ENCODE measurements at regions not wholly inside any gene's neighbourhood (a gene's known extent, or its start where the extent isn't known, plus 50 kb on each side); places are given as distances from the start of the nearest gene placed in this dataset.
"Not testable (repeated sequence)": the region's sequence is repeated elsewhere in the genome, so short reads cannot be mapped to it uniquely, and the experiment has no call there.

- intact Hi-C loops (cut with micrococcal nuclease): no loop called here
- no peak overlapping the region for H3K4me3 ChIP-seq
- H3K27ac ChIP-seq (replicated peaks): no peak overlapping the region
- H3K36me3 ChIP-seq: peaks cover 4% of the 10 kb centered on the region
- H3K27me3 ChIP-seq (ENCODE audit: low read depth): no peaks in the 10 kb centered on the region
- no peak for DNase-seq
- no peaks in the 10 kb centered on the region for H3K4me1 ChIP-seq
- H3K9me3 ChIP-seq (replicated peaks): peaks cover 14% of the 10 kb centered on the region
- TF ChIP-seq, protein P1, sequence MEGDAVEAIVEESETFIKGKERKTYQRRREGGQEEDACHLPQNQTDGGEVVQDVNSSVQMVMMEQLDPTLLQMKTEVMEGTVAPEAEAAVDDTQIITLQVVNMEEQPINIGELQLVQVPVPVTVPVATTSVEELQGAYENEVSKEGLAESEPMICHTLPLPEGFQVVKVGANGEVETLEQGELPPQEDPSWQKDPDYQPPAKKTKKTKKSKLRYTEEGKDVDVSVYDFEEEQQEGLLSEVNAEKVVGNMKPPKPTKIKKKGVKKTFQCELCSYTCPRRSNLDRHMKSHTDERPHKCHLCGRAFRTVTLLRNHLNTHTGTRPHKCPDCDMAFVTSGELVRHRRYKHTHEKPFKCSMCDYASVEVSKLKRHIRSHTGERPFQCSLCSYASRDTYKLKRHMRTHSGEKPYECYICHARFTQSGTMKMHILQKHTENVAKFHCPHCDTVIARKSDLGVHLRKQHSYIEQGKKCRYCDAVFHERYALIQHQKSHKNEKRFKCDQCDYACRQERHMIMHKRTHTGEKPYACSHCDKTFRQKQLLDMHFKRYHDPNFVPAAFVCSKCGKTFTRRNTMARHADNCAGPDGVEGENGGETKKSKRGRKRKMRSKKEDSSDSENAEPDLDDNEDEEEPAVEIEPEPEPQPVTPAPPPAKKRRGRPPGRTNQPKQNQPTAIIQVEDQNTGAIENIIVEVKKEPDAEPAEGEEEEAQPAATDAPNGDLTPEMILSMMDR (IDR thresholded peaks at IDR 0.05; ENCODE audit: borderline replicate concordance): no peak
These were observed 103.7 kb upstream of the MDM1 start for GRCh38 chr12:68435816-68436215.

DNA sequence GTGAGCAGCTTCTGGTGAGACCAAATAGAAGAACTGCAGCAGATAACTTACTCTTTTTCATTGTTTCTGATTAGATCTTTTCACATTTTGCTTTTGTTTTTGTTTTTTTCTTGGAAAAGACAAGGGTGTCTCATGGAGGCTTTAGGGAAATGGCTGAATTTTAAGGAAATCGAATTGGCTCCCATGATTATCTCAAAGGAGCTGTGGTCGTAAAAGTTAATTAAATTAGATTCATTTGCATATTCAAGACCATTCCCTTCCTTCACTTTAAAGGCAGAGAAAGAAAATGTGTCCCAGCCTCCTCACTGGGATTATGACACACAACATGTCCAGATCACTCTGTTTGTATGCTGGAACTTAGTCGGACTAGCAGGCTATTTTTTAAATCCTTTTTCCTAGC is 106.4 kb upstream of the MDM1 start:
- Histone ChIP-seq H3K27me3 (ENCODE audit: low read depth) (no peaks in the 10 kb centered on the region), H3K4me1 (no peaks in the 10 kb centered on the region), H3K36me3 (peaks cover 4% of the 10 kb centered on the region), H3K9me3 (replicated peaks) (peaks cover 20% of the 10 kb centered on the region), H3K4me3 (no peak overlapping the region), H3K27ac (replicated peaks) (no peak overlapping the region)
- DNase-seq: no peak
- intact Hi-C loops (cut with micrococcal nuclease): no loop called here
- TF ChIP-seq, protein P1 (IDR thresholded peaks at IDR 0.05; ENCODE audit: borderline replicate concordance): no peak

DNA sequence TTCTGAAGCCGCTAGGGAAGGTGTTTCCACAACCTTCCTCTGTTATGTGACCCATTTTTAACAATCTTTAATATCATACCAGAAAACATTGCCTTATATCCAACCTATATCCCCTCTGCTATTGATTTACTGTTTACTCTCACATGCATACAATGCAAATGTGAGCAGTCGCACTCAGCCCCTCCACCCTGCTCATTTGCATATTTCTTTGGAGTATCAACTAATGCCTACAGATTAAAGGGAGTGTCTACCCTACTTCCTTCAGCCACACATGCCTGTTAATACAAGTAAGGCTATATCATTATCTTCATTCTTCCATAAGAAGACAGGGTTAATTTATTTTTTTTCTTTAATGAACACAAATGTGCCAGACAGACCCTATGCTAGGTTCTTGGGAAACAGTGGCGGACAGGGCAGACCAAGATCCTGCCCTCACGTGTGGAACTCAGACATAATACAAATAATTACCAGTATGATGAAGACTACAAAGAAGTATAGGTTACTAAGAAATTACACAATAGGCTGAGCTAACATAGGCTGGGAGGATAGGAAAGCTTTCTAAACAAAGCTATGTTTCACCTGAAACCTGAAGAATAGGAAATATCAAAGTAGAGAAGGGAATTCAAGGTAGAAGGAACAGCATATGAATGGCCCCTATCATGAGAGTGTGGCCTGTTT is 107.3 kb upstream of the MDM1 start:
- TF ChIP-seq, protein P1 (IDR thresholded peaks at IDR 0.05; ENCODE audit: borderline replicate concordance): no peak
- intact Hi-C loops (cut with micrococcal nuclease): no loop called here
- Histone ChIP-seq H3K9me3 (replicated peaks) (peaks cover 27% of the 10 kb centered on the region), H3K4me1 (no peaks in the 10 kb centered on the region), H3K27ac (replicated peaks) (no peak overlapping the region), H3K4me3 (no peak overlapping the region), H3K27me3 (ENCODE audit: low read depth) (no peaks in the 10 kb centered on the region), H3K36me3 (peaks cover 4% of the 10 kb centered on the region)
- no peak for DNase-seq

DNA sequence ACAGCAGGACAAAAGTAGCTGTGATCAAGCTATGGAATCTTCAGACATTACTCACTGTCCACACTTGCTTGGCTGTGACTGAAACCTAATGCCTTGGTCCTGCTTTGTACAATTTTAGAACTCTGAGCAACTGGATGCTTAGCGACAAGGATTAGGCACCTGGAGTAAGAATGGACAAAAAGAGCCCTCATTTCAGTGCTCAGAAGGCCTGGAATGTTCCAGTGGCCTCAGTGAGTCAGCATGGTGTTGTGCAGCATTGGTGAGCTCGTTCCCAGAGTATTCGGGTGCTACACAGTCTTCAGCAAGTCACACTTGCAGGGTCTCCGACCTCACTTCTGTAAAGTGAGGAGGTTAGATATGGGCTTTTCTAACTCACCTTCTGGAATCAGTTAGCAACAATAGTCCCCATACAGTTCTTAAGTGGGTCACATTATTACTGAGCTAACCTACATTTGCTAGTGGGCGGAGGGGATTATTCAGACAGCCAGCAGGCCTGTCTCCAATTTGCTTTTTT is 108.0 kb upstream of the MDM1 start:
- Histone ChIP-seq H3K36me3 (peaks cover 4% of the 10 kb centered on the region), H3K4me3 (no peak overlapping the region), H3K27ac (replicated peaks) (no peak overlapping the region), H3K27me3 (ENCODE audit: low read depth) (no peaks in the 10 kb centered on the region), H3K4me1 (no peaks in the 10 kb centered on the region), H3K9me3 (replicated peaks) (peaks cover 26% of the 10 kb centered on the region)
- intact Hi-C loops (cut with micrococcal nuclease): no loop called here
- TF ChIP-seq, protein P1 (IDR thresholded peaks at IDR 0.05; ENCODE audit: borderline replicate concordance): no peak
- DNase-seq: no peak

DNA sequence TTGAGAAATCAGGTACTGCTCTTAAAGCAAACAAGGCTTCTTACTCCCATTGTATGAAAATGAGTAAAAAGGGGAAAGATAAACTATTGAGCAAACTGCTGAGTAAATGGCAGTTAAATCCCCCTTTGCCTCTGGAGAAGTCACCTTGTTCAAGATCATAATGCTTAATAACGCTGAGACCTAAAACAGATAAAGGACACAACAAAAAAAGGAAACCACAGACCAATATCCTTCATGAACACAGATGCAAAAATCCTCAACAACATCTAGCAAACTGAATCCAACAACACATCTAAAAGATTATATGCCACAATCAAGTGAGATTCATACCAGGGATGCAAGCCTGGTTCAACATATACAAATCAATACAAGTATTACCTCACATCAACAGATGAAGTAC is 109.0 kb upstream of the MDM1 start:
- no peaks in the 10 kb centered on the region for H3K4me1 ChIP-seq
- TF ChIP-seq, protein P1 (IDR thresholded peaks at IDR 0.05; ENCODE audit: borderline replicate concordance): no peak
- no peak for DNase-seq
- no peaks in the 10 kb centered on the region for H3K27me3 ChIP-seq (ENCODE audit: low read depth)
- H3K4me3 ChIP-seq: no peak overlapping the region
- peaks cover 17% of the 10 kb centered on the region for H3K9me3 ChIP-seq (replicated peaks)
- no peaks in the 10 kb centered on the region for H3K36me3 ChIP-seq
- no peak overlapping the region for H3K27ac ChIP-seq (replicated peaks)
- intact Hi-C loops (cut with micrococcal nuclease): no loop called here

DNA sequence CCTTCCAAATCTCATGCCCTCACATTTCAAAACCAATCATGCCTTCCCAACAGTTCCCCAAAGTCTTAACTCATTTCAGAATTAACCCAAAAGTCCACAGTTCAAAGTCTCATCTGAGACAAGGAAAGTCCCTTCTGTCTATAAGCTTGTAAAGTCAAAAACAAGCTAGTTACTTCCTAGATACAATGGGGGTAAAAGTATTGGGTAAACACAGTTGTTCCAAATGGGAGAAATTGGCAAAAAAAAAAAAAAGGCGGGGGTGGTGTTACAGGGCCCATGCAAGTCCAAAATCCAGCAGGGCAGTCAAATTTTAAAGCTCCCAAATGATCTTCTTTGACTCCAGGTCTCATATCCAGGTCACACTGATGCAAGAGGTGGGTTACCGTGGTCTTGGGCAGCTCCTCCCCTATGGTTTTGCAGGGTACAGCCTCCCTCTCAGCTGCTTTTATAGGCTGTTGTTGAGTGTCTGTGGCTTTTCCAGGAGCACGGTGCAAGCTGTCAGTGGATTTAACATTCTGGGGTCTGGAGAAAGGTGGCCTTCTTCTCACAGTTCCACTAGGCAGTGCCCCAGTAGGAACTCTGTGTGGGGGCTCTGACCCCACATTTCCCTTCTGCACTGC is 110.3 kb upstream of the MDM1 start:
- DNase-seq; H3K4me3 ChIP-seq; H3K4me1 ChIP-seq; H3K27ac ChIP-seq (replicated peaks); H3K36me3 ChIP-seq; intact Hi-C loops (cut with micrococcal nuclease); H3K27me3 ChIP-seq (ENCODE audit: low read depth): not testable (repeated sequence)
- H3K9me3 ChIP-seq (replicated peaks): peaks cover 17% of the 10 kb centered on the region

DNA sequence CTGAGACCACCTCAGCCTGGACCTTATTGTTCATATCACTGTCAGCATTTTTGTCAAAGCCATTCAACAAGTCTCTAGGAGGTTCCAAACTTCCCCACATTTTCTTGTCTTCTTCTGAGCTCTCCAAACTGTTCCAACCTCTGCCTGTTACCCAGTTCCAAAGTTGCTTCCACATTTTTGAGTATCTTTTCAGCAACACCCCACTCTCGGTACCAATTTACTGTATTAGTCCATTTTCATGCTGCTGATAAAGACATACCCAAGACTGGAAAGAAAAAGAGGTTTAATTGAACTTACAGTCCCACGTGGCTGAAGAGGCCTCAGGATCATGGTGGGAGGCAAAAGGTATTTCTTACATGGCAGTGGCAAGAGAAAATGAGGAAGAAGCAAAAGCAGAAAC is 111.5 kb upstream of the MDM1 start:
- H3K4me1 ChIP-seq; intact Hi-C loops (cut with micrococcal nuclease); DNase-seq; H3K27me3 ChIP-seq (ENCODE audit: low read depth); H3K4me3 ChIP-seq; H3K36me3 ChIP-seq; H3K27ac ChIP-seq (replicated peaks): not testable (repeated sequence)
- H3K9me3 ChIP-seq (replicated peaks): peaks cover 17% of the 10 kb centered on the region

Data from left ventricle myocardium inferior (tissue), 1 donor.